ENCODE measurements at regions not wholly inside any gene's neighbourhood (a gene's known extent, or its start where the extent isn't known, plus 50 kb on each side); places are given as distances from the start of the nearest gene placed in this dataset.

DNA sequence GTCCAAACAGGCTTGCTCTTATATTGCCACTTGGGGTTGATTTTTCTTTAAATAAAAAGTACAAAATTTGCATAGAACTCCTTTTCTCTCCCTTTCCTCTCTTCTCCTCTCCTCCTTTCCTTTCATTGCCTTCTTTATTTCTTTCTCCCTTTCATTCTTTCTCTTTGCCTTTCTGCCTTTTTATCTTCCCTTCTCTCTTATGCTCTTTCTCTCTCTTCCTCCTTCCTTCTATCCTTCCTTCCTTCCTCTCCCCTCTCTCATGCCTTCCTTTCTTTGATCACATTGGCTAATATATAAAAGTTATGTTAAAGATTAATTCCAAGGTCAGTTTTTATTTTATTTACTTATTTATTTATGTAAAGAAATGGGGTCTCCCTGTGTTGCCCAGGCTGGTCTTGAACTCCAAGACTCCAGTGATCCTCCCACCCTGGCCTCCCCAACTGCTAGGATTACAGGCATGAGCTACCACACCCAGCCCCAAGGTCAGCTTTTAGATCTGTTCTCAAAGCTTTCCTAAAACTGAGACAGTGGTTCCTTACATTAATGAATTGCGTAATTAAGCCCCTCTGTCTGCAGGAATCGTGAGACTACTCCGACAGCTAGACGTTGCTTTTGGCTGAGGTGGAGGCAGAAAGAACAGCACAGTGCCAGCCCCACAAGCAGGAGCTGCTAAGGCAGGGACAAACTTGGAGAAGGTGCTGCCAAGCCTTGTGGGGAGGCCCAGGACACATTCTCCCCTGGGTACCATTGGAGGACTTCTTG, 361.9 kb downstream of the SIPA1L2 start:
- TF ChIP-seq, protein P1, sequence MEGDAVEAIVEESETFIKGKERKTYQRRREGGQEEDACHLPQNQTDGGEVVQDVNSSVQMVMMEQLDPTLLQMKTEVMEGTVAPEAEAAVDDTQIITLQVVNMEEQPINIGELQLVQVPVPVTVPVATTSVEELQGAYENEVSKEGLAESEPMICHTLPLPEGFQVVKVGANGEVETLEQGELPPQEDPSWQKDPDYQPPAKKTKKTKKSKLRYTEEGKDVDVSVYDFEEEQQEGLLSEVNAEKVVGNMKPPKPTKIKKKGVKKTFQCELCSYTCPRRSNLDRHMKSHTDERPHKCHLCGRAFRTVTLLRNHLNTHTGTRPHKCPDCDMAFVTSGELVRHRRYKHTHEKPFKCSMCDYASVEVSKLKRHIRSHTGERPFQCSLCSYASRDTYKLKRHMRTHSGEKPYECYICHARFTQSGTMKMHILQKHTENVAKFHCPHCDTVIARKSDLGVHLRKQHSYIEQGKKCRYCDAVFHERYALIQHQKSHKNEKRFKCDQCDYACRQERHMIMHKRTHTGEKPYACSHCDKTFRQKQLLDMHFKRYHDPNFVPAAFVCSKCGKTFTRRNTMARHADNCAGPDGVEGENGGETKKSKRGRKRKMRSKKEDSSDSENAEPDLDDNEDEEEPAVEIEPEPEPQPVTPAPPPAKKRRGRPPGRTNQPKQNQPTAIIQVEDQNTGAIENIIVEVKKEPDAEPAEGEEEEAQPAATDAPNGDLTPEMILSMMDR (IDR thresholded peaks at IDR 0.05 in 8 of 11, conservative IDR thresholded peaks at IDR 0.05 in 3 of 11) = no peak
- TF ChIP-seq POLR2A (IDR thresholded peaks at IDR 0.05) (no peak), POLR2AphosphoS5 (IDR thresholded peaks at IDR 0.05) (no peak)
